Hematopoietic multipotent progenitor cell treated with erythropoietin and hydrocortisone succinate and interleukin-3 and kit ligand, for 8 days (in vitro differentiated cells): ENCODE measurements at regions not wholly inside any gene's neighbourhood (a gene's known extent, or its start where the extent isn't known, plus 50 kb on each side); places are given as distances from the start of the nearest gene placed in this dataset.
"Not testable (repeated sequence)": the region's sequence is repeated elsewhere in the genome, so short reads cannot be mapped to it uniquely, and the experiment has no call there.

Source experiments
- DNase-seq: peaks from one replicate; pipeline ENCODE4 v3.0.0-alpha.2; 2015

DNA sequence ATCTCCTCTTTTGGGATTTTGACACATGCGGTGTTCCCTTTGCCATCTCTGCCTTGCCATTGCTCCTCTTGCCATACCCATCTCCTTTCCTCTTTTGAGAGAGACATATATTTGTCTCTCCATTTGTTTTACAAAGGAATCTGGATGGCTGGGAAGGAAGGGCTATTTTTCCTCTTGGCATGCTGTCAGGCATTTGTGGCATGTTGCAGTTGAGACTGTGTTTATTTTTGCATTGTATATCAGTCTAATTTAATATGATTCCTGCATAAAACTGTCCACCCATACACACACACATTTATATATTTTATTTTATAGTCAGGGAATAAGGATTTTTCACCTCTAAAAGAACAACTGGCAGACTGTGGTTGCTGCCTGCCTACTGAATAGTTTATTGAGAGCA, 1105.8 kb upstream of the SEMA6A start:
- DNase-seq: no peak

DNA sequence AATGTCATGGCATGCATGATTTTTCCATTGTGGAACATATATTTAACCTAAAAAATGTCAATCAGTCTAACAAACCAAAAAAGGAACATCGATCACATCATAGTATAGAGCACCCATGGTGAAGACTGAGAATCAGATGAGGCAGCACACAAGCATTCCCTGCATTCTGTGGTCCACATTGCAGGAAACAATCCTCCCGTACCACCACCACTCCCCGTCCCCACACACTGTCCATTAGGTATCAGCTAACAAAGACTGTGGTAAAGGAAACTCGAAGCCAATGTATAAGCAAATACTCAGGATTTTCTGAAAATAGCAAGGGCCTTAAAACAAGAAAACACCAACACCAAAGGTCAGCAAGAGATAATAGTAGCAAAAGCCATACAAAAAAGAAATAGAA, 1104.4 kb upstream of the SEMA6A start:
- no peak for DNase-seq

GRCh38 chr5:117675646-117676045, 1101.0 kb upstream of the SEMA6A start:
- no peak for DNase-seq

GRCh38 chr5:117671551-117671950, 1096.9 kb upstream of the SEMA6A start:
- DNase-seq: no peak

- DNase-seq: no peak
Observed at GRCh38 chr5:117667105-117667504, 1092.5 kb upstream of the SEMA6A start.

DNA sequence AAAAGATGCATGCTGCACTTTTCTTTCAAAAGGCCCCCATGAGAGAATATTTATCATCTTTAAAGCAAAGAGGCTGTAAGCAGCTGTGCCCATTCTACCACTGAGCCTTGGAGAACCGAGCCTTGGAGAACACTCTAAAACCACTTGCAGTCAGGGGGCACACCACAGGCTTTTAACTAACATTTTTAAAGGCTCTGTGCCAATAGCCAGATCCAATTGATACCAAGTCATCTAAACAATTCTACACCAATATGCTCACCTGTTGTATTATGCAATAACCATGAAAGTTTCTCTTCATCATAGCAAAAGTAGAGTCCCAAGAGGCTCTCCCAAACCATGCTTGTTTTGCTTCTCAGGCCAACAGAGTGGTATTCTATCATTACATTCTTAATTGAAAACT, 1090.5 kb upstream of the SEMA6A start:
- no peak for DNase-seq

- no peak for DNase-seq
Observed at GRCh38 chr5:117662361-117662760, 1087.7 kb upstream of the SEMA6A start.

DNA sequence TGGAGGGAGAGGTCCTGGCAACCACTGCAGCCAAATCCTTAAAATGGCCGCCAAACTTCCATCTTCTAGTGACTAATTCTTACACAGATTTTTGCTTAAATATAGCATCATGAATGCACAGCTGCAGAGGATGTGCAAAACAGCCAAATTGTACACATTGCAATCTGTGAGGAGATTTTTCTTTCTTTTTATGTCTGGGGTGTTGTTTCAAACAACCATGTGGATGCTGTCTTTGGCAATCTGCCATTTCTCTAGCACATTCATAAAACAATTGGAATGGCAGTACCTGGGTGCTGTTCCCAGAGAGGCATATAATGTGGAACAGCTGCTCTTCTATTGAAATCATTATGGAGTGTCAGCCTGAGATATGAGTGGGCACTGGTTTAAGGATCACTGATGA, 1082.9 kb upstream of the SEMA6A start:
- DNase-seq: no peak

DNA sequence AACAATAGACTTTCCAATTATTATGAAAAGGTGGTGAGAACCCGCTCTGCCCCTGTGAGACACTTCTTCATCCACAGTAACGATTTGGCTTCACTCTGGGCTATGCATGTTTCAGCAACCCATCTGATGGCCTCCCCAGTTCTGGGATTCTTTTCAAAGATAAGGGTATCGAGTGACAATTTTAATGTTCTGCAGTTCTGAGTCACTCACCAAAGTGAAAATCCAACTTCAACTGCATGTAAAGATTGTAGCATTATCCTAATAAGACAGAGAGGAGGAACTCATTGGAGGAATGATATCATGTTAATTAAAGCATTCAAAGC, 1078.3 kb upstream of the SEMA6A start:
- no peak for DNase-seq

DNA sequence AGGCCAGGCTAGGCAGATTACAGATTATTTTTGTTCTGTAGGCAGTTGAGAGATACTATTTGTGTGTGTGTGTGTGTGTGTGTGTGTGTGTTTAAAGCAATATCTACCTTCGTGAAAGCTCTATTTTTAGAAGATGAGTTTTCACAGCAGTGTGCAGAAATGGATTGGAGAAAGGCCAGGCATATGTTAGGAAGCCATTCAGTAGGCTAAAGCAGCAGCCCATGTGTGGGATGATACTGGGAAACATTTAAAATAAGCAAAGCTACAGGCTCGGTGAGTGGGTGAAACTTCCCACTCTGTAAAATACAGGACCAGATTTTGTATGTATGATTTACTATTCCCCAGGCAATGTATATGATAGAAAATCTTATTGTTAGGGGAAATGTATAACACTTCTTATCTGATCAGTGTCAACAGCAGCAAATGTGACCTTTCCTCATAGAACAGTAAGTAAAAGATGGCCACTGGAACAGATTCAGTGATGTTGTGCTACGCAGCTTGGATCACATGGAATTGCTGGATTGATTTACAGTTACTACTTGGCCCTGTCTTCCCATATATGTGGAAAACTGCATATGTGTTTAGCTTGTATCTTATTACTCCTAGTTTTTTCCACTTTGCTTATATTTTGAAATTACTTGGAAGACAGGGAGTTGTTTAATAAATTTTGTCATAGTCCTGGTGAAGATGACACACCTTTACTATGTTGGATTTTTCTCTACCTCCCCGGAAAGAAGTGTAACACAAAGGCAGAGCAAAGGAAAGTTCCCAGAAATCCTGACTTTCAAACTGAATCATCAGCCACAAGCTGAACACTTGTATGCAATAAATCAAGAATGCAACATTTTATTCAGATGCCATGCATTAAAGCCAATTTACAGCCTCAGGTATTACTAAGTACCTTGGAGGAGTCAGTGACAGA, 1077.7 kb upstream of the SEMA6A start:
- DNase-seq: no peak

GRCh38 chr5:117649821-117650220, 1075.2 kb upstream of the SEMA6A start:
- DNase-seq: no peak

- DNase-seq: no peak
Observed at GRCh38 chr5:117645400-117645799, 1070.8 kb upstream of the SEMA6A start.

- DNase-seq: no peak
Observed at GRCh38 chr5:117638581-117638980, 1064.0 kb upstream of the SEMA6A start.

GRCh38 chr5:117633093-117633492, 1058.5 kb upstream of the SEMA6A start:
- no peak for DNase-seq

GRCh38 chr5:117624201-117624600, 1049.6 kb upstream of the SEMA6A start:
- no peak for DNase-seq

DNA sequence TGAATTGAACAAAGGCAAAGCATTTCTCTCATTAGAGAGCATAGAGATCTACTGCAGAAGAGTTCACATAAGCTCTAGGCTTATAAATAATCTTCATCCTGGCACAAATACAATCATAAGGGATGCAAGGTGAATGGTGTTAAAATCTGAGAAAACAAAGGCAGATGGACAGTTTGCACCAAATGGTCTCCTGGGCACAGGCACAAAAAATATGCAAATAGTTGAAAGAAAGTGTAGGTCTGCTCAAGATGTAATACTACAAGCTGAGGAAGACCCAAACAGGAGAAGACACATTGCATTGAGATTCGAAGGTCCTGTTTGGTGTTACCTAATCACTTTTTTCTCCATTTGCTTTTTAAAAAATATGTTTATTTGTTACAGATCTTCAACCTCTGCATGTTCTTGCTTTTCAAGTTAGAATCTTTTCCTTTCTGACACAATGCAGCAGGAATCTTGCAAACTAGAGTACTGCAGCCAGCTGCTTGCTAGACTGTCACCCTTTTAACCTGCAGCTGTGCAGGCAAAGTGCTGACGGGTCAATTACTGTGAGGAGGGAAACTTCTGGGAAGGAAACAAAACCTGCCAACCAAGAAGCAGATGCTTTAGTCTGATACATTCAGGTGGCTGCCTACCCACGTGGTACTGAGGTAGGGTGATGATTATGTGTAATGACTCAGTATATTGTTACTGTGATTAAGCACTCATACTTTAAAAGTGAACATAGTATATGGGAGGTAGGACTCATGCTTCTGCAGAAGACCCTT, 1048.6 kb upstream of the SEMA6A start:
- no peak for DNase-seq

GRCh38 chr5:117621921-117622320, 1047.3 kb upstream of the SEMA6A start:
- DNase-seq: no peak

DNA sequence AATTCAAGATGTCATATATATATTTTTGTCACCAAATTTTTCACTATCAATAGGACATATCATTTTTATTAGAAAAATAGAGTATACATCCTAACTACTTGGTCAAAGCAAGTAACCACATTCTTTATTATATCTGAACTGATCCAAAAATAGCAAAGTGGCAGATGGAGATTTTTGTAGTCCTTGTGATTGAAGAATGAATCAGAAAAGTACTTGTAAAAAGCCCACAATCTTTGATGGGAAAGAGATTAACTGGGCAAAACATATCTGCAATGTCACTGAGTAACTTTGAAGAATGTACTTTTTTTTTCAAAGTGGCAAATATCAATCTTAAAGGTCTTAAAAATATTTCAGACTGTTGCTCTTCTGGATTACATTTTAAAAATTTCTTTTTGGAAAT, 1040.6 kb upstream of the SEMA6A start:
- DNase-seq: no peak

GRCh38 chr5:117614408-117614807, 1039.8 kb upstream of the SEMA6A start:
- DNase-seq: no peak

DNA sequence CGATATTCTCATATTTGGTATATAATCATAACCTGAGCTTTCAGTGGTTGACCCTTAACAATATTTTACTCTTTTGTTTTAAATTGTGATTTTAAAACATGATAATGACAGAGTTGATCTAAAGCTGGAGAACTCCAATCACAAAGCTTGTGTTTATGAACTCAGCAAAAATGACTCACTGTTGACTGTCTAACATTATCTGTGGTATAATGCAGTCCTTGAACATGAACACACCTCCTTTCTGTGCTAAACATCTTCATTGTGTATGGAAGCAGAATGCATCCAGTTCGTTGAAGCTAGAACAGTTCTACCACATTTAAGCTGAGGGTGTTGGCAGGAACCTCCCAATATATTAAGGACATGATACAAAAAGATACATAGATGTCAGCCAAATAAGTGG, 1030.2 kb upstream of the SEMA6A start:
- DNase-seq: no peak

GRCh38 chr5:117599811-117600210, 1025.2 kb upstream of the SEMA6A start:
- not testable (repeated sequence) for DNase-seq

DNA sequence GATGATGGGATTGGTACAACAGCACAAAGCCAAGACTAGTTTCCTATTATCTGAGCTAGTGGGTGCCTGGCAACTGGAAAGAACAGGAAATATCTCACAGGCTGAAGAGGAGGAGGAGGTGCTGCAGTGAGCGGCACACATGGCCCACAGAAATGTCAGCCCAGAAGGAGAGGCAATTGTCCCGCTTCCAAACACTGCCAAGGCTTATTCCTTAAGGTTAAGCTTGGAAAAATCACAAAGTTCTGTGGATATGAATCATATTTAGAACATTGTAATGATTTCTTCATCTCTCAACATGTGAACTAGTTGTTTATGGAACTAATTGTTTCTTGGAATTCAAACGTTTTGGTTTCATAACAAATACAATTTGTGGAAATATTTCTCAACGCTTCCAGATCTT, 1019.5 kb upstream of the SEMA6A start:
- DNase-seq: no peak

DNA sequence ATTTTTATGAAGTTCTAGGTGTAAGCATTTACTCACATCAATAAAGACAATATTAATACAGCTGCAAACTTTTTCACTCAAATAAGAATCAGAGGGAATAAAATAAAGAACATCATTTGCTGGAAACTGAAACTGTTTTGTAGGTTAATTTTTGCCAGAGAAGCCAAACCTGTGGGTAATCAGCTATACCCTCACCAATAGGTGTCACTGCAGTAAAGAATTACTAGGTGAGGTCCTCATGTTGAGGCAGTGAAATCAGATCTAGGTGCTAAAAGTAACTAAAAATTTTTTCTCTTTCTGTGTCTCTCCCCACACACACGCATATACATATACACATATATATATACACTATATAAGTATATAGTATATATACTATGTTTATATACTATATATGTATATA, 1016.3 kb upstream of the SEMA6A start:
- peak; percentile 11 for DNase-seq

- DNase-seq: no peak
Observed at GRCh38 chr5:117588611-117589010, 1014.0 kb upstream of the SEMA6A start.
